HEK293T (cell line): ENCODE measurements at regions not wholly inside any gene's neighbourhood (a gene's known extent, or its start where the extent isn't known, plus 50 kb on each side); places are given as distances from the start of the nearest gene placed in this dataset.

Experiments
- CTCF ChIA-PET: fragments of 350-600 bp; formaldehyde crosslinking; extraction: SDS; loops from one replicate; lab custom pipeline; 2021; ENCODE audit warnings: antibody characterized with exemption, inconsistent platforms; lab: Yijun Ruan, JAX
- POLR2A ChIA-PET: fragments of 350-600 bp; formaldehyde crosslinking; extraction: SDS; loops from one replicate; lab custom pipeline; 2020; ENCODE audit warnings: antibody characterized with exemption, inconsistent platforms; lab: Yijun Ruan, JAX
- DNase-seq: peaks from one replicate; pipeline ENCODE4 v3.0.0; 2012; ENCODE audit warnings: mixed read lengths; ENCODE audit errors: extremely low spot score
- ARNT ChIP-seq: fragments of 450-650 bp; IDR thresholded peaks from 2 replicates; pipeline ENCODE4 v1.6.1; 2017; ENCODE audit warnings: mild to moderate bottlenecking
- BHLHE40 ChIP-seq: fragments of 450-650 bp; IDR thresholded peaks from 2 replicates; pipeline ENCODE4 v1.6.1; 2016; ENCODE audit warnings: mild to moderate bottlenecking, moderate library complexity, borderline replicate concordance
- CTBP1 ChIP-seq: fragments of 450-650 bp; IDR thresholded peaks from 2 replicates; pipeline ENCODE4 v1.6.1; 2016; ENCODE audit warnings: borderline replicate concordance
- ELF4 ChIP-seq: fragments of 450-650 bp; IDR thresholded peaks from 2 replicates; pipeline ENCODE4 v1.6.1; 2017; ENCODE audit warnings: antibody characterized with exemption
- FOXA1 ChIP-seq: fragments of 450-650 bp; IDR thresholded peaks from 2 replicates; pipeline ENCODE4 v1.6.1; 2016; ENCODE audit warnings: mild to moderate bottlenecking
- FOXK2 ChIP-seq: fragments of 450-650 bp; IDR thresholded peaks from 2 replicates; pipeline ENCODE4 v1.6.1; 2016; ENCODE audit warnings: mild to moderate bottlenecking
- FOXM1 ChIP-seq: fragments of 450-650 bp; IDR thresholded peaks from 2 replicates; pipeline ENCODE4 v1.6.1; 2017; ENCODE audit warnings: mild to moderate bottlenecking, borderline replicate concordance
- HDGF ChIP-seq: fragments of 450-650 bp; IDR thresholded peaks from 2 replicates; pipeline ENCODE4 v1.6.1; 2017; ENCODE audit warnings: antibody characterized with exemption, borderline replicate concordance
- L3MBTL2 ChIP-seq: fragments of 450-650 bp; conservative IDR thresholded peaks from 2 replicates; pipeline ENCODE4 v1.6.1; 2016; ENCODE audit warnings: mild to moderate bottlenecking
- LEF1 ChIP-seq: fragments of 450-650 bp; IDR thresholded peaks from 2 replicates; pipeline ENCODE4 v1.6.1; 2017; ENCODE audit warnings: mild to moderate bottlenecking, borderline replicate concordance
- NFRKB ChIP-seq: fragments of 450-650 bp; IDR thresholded peaks from 2 replicates; pipeline ENCODE4 v1.6.1; 2016; ENCODE audit warnings: mild to moderate bottlenecking, moderate library complexity
- PKNOX1 ChIP-seq: fragments of 450-650 bp; IDR thresholded peaks from 2 replicates; pipeline ENCODE4 v1.6.1; 2016
- SP1 ChIP-seq: fragments of 450-650 bp; IDR thresholded peaks from 2 replicates; pipeline ENCODE4 v1.6.1; 2017
- SUZ12 ChIP-seq: fragments of 450-650 bp; IDR thresholded peaks from 2 replicates; pipeline ENCODE4 v1.6.1; 2016; ENCODE audit warnings: mild to moderate bottlenecking
- TARDBP ChIP-seq: fragments of 450-650 bp; IDR thresholded peaks from 2 replicates; pipeline ENCODE4 v1.6.1; 2016
- ZNF384 ChIP-seq: fragments of 450-650 bp; IDR thresholded peaks from 2 replicates; pipeline ENCODE4 v1.6.1; 2016

- CTCF ChIA-PET: no interaction called here
- POLR2A ChIA-PET: no interaction called here
- DNase-seq: no peak
- TF ChIP-seq FOXM1 (no peak), HDGF (no peak), NFRKB (no peak), FOXK2 (no peak), LEF1 (no peak), ARNT (no peak), L3MBTL2 (no peak), ELF4 (no peak), SUZ12 (no peak), FOXA1 (no peak), PKNOX1 (no peak), CTBP1 (no peak), ZNF384 (no peak), SP1 (no peak)
These were observed 284.8 kb upstream of the TENM3 start for GRCh38 chr4:181958446-181958845.

- DNase-seq: no peak
- POLR2A ChIA-PET: no interaction called here
- TF ChIP-seq FOXA1 (no peak), FOXM1 (no peak)
- CTCF ChIA-PET: interaction anchor here (0.7 kb wide), 1 partner anchor 289 kb away, joined by 3 read pairs; no protein-coding TSS in a partner anchor
These were observed 284.1 kb upstream of the TENM3 start for GRCh38 chr4:181959121-181959520.

GRCh38 chr4:181960384-181960783 is 282.8 kb upstream of the TENM3 start:
- ChIA-PET POLR2A (no interaction called here), CTCF (no interaction called here)
- TF ChIP-seq ELF4 (no peak), BHLHE40 (no peak), LEF1 (no peak), FOXA1 (no peak), L3MBTL2 (no peak), SP1 (no peak), ZNF384 (no peak), CTBP1 (no peak), TARDBP (no peak), FOXK2 (no peak), NFRKB (no peak), SUZ12 (no peak), FOXM1 (no peak), PKNOX1 (no peak)
- no peak for DNase-seq

- CTCF ChIA-PET: no interaction called here
- POLR2A ChIA-PET: no interaction called here
- DNase-seq: no peak
- TF ChIP-seq FOXM1: no peak
- no peak for TF ChIP-seq TARDBP
- no peak for TF ChIP-seq L3MBTL2
- TF ChIP-seq CTBP1: no peak
- no peak for TF ChIP-seq PKNOX1
- TF ChIP-seq SUZ12: no peak
- TF ChIP-seq FOXA1: no peak
- no peak for TF ChIP-seq ARNT
- no peak for TF ChIP-seq LEF1
- TF ChIP-seq HDGF: no peak
These were observed 280.9 kb upstream of the TENM3 start for GRCh38 chr4:181962321-181962720.

GRCh38 chr4:181964731-181965130 is 278.5 kb upstream of the TENM3 start:
- TF ChIP-seq PKNOX1 (no peak), LEF1 (no peak), ELF4 (no peak), BHLHE40 (no peak), L3MBTL2 (no peak), ZNF384 (no peak), FOXM1 (no peak), HDGF (no peak), CTBP1 (no peak), SP1 (no peak), FOXA1 (no peak), SUZ12 (no peak), ARNT (no peak), NFRKB (no peak), FOXK2 (no peak), TARDBP (no peak)
- CTCF ChIA-PET: no interaction called here
- DNase-seq: no peak
- POLR2A ChIA-PET: no interaction called here

- TF ChIP-seq TARDBP (no peak), LEF1 (no peak), NFRKB (no peak), BHLHE40 (no peak), FOXK2 (no peak), ELF4 (no peak), PKNOX1 (no peak), L3MBTL2 (no peak), FOXM1 (no peak), ZNF384 (no peak), SP1 (no peak)
- ChIA-PET POLR2A (no interaction called here), CTCF (no interaction called here)
- no peak for DNase-seq
These were observed 277.1 kb upstream of the TENM3 start for GRCh38 chr4:181966104-181966551.
